ENCODE measurements at regions not wholly inside any gene's neighbourhood (a gene's known extent, or its start where the extent isn't known, plus 50 kb on each side); places are given as distances from the start of the nearest gene placed in this dataset.

DNA sequence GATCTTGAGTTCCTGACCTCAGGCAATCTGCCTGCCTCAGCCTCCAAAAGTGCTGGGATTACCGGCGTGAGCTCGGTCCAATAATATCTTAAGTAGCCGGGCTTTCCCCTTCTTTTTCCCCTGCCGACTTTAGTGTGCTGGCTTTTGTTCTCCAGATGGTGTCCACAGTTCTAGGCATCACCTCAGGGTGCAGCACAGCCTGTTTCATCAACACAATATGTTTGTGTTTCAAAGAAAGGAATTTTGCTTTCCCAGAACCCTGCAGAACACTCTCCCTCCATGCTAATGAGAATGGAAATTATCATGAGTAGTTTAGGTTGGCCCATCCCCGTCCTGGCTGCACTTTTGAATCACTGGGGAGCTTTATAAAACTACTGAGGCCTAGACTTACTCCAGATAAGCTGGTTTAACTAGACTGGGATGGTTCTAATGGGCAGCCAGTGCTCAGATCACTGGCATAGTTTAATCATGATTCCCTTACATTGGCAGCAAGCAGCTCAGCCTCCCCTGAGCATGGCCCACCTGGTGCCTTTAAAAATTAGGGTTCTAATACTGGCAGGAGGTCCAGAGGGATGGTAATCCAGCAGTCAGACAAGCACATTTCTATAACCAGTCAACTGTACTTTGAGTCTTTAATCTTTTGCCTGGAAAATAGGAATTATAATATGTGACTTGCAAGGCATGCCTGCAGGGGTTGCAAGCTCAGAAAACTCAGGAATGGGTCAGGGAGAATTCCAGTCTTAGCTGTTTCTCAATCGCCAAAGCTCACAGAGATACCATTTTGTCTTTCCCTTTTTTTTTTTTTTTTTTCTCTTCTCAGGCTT is 127.6 kb upstream of the RASGRP1 start:
- no peaks in the 10 kb centered on the region for H3K79me2 ChIP-seq (ENCODE audit: control insufficient read depth, insufficient read depth, low read length)
- H3K36me3 ChIP-seq (ENCODE audit: control insufficient read depth in 2 of 2, extremely low read depth in 1 of 2, insufficient read depth in 2 of 2, low read length in 2 of 2) = no peaks in the 10 kb centered on the region
- H3K27me3 ChIP-seq (ENCODE audit: control insufficient read depth in 2 of 2, insufficient read depth in 2 of 2, low read length in 2 of 2) = peaks cover 6 to 21% of the 10 kb centered on the region in 2 experiments
- ChIA-PET POLR2A (no interaction called here), CTCF (interaction anchor here (0.8 to 10.9 kb wide), 8 partner anchors 8 to 1064 kb away, joined by 3 to 147 read pairs (median 46); partner anchors contain the start of gene RASGRP1)
- no peaks in the 10 kb centered on the region for H3K4me1 ChIP-seq (ENCODE audit: control insufficient read depth, extremely low read depth, insufficient read depth, low read length)
- no peak overlapping the region for H3K4me2 ChIP-seq (ENCODE audit: insufficient read depth, low read length)
- H3K9ac ChIP-seq (replicated peaks; ENCODE audit: extremely low read depth, insufficient read depth, low read length) = no peak overlapping the region
- TF ChIP-seq, protein P1, sequence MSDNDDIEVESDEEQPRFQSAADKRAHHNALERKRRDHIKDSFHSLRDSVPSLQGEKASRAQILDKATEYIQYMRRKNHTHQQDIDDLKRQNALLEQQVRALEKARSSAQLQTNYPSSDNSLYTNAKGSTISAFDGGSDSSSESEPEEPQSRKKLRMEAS (IDR thresholded peaks at IDR 0.05; ENCODE audit: insufficient read depth, insufficient read length) = no peak
- no peak for TF ChIP-seq POLR2A (IDR thresholded peaks at IDR 0.05; ENCODE audit: low read depth, low read length)
- TF ChIP-seq POLR2AphosphoS5 (IDR thresholded peaks at IDR 0.05; ENCODE audit: insufficient read depth, low read depth, low read length) = no peak
- TF ChIP-seq GATA2 (IDR thresholded peaks at IDR 0.05; ENCODE audit: insufficient read depth, insufficient read length, low read depth, low read length) = no peak
- TF ChIP-seq EZH2 (IDR thresholded peaks at IDR 0.05; ENCODE audit: borderline replicate concordance, low read depth, low read length, severe bottlenecking) = no peak
- TF ChIP-seq, protein P2, sequence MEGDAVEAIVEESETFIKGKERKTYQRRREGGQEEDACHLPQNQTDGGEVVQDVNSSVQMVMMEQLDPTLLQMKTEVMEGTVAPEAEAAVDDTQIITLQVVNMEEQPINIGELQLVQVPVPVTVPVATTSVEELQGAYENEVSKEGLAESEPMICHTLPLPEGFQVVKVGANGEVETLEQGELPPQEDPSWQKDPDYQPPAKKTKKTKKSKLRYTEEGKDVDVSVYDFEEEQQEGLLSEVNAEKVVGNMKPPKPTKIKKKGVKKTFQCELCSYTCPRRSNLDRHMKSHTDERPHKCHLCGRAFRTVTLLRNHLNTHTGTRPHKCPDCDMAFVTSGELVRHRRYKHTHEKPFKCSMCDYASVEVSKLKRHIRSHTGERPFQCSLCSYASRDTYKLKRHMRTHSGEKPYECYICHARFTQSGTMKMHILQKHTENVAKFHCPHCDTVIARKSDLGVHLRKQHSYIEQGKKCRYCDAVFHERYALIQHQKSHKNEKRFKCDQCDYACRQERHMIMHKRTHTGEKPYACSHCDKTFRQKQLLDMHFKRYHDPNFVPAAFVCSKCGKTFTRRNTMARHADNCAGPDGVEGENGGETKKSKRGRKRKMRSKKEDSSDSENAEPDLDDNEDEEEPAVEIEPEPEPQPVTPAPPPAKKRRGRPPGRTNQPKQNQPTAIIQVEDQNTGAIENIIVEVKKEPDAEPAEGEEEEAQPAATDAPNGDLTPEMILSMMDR (IDR thresholded peaks at IDR 0.05; ENCODE audit: extremely low read depth in 1 of 2, insufficient read depth in 1 of 2, low read depth in 1 of 2, low read length in 2 of 2) = no peak
- no peak for TF ChIP-seq FOS (IDR thresholded peaks at IDR 0.05; ENCODE audit: borderline replicate concordance, insufficient read depth, low read length)
- no peak for TF ChIP-seq MYC (IDR thresholded peaks at IDR 0.05; ENCODE audit: low read depth, low read length)
- TF ChIP-seq JUN (IDR thresholded peaks at IDR 0.05; ENCODE audit: borderline replicate concordance, insufficient read depth, insufficient read length, low read depth) = no peak
- no peaks in the 10 kb centered on the region for H3K9me1 ChIP-seq (replicated peaks; ENCODE audit: control insufficient read depth, extremely low read depth, insufficient read depth, low read length)
- no peak overlapping the region for H3K27ac ChIP-seq (ENCODE audit: insufficient read depth, low read depth, low read length)
- H4K20me1 ChIP-seq (replicated peaks; ENCODE audit: control insufficient read depth, extremely low read depth, insufficient read depth, low read length) = no peaks in the 10 kb centered on the region
- no peak for DNase-seq (ENCODE audit: low read depth, low spot score)
- H3K9me3 ChIP-seq (replicated peaks; ENCODE audit: control insufficient read depth, insufficient read depth, low read length) = no peaks in the 10 kb centered on the region
- intact Hi-C loops (cut with micrococcal nuclease) = loop anchor here (2.0 kb wide), 1 partner anchor 251 kb away; no protein-coding TSS in a partner anchor
- no peak overlapping the region for H3K4me3 ChIP-seq (replicated peaks in 1 of 3; ENCODE audit: insufficient read depth in 1 of 3, low read depth in 1 of 3, low read length in 3 of 3)
- dilution Hi-C loops (cut with MboI; ENCODE audit: extremely low pct_ligation_motif_present, low sequenced_read_pairs) = no loop called here
- BruUV-seq (replicated peaks) = no TSS peak
- no peak overlapping the region for H2AFZ ChIP-seq (ENCODE audit: low read depth, low read length)
- FAIRE-seq = no peak

Measured in endothelial cell of umbilical vein (primary cell).